Renal cortical epithelial cell (primary cell): ENCODE measurements at regions not wholly inside any gene's neighbourhood (a gene's known extent, or its start where the extent isn't known, plus 50 kb on each side); places are given as distances from the start of the nearest gene placed in this dataset.
A peak's percentile ranks its signal among the peaks of the same experiment; 100 is the strongest.
"Not testable (repeated sequence)": the region's sequence is repeated elsewhere in the genome, so short reads cannot be mapped to it uniquely, and the experiment has no call there.

Experiments used
- DNase-seq: peaks from one replicate; pipeline ENCODE4 v3.0.0-alpha.2; 2011; ENCODE audit warnings: low read depth

DNA sequence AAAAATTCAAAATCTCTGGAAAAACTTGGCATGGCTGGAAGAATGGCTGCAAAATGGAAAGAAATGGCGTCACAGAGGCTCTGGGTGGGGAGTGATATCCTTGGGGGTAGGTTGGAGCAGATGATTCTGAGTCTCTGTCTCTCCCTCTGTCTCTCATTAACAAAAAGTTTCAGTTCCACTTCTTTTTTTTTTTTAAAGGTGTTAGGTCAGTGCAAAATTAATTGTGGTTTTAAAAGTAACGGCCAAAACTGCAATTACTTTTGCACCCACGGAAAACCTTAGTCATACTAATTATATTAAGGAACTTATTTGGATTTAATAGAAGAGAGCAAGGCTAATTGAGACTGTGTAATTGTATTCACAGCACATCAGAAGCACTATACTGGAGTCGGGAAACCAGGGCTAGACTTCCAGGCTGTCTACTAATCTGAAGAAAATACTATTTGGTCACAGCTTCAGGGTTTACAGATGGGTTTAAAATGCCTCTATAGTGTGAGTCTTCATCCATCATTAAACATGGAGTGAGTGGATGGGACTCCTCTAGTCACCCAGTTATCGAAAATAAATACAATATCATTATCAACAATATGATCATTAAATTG, 289.1 kb upstream of the PLD5 start:
- DNase-seq: no peak

DNA sequence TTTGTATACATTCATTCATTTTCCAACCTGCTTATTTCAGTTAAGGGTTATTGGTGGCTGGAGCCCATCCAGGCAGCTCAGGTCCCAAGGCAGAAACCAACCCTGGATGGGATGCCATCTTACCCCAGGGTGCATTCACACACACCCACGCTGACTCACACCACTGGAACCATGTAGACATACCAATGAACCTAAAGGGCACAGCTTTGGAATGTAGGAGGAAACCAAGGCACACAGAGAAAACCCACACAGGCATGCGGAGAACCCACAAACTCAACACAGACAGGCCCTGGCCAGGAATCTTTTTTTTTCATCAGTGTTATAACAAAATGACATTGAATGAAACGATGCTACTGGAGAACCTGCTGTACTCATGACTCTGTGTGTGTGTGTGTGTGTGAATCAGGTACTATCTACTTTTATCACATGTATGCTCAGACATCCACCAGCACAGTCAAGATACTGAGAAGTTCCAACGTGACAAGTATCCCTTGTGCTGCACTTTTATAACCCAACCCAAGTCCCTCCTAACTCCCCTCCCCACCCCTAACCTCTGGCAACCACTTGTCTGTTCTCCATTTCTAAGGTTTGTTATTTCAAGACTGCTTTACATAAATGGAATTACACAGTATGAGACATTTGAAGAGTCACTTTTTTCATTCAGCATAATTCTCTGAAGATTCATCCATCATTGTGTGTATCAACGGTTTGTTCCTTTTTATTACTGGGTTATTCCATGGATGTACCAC, 286.8 kb upstream of the PLD5 start:
- DNase-seq: peak; percentile 6

DNA sequence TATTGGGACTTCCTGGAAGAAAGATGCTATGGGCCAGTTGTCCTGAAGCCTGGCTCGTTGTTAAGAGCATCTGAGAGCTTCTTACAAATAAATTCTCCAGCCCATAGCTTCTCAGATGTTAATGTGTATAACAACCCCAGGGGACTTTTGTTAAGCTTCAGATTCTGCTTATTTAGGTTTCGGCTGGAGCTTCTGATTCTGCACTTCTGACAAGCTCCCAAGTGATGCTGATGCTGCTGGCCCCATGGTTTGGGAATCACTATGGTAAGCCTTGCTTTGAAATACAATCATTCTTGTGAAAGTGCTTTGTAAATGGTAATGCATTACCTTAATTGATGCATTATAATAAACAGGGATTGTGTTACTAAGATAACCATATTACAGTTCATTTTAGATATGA, 281.8 kb upstream of the PLD5 start:
- DNase-seq: no peak

DNA sequence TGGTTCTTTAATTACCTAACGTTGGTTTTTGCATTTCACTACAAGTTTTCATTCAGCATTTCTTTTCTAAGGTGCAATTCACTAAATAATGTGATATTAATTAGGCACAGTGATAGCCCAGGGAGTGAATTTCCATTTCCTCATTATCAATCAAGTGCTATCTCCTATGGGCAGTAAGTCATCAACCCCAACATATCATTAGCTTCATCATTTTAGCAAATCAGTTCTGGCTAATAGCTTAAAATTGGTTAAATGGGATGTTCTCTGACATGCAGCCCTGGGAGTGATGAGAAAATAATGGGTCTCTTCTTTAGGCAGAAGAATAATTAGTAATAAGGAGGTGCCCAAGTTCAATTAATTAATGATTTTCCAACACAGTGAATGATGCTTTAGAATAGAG, 280.9 kb upstream of the PLD5 start:
- not testable (repeated sequence) for DNase-seq

DNA sequence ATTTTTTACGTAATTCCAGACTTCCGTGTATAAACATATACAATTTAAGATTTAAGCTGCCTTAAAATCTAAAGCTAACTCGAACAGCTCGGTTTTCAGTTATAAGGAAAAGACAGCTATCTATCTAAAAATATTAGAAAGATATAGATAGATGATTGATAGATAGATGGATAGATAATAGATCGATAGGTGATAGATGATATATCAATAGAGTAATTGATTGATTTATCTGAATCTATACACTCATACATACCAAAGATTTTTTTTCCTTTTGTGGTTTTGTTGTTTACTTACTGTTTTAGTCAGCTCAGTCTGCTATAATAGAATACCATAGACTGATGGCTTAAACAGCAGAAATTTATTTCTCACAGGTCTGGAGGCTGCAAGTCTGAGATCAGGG, 278.5 kb upstream of the PLD5 start:
- DNase-seq: no peak

DNA sequence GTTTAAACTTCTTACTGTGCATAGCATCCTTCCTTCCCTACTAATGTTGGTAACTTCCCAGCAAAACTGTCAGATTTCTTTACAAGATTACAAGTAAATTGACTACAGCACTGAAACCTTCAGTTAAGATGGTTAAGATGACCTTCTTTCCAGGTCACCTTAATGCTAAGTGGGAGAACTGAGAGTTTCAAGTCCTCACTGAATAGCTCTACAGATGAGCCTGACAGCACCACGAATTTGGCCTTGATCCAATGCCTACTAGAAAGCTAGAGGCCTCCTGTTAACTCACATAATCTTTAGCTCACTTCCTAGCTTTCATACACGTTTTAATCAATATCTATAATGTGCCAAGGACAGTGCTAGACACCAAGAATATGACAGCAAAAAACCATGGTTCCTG, 276.0 kb upstream of the PLD5 start:
- DNase-seq: no peak

DNA sequence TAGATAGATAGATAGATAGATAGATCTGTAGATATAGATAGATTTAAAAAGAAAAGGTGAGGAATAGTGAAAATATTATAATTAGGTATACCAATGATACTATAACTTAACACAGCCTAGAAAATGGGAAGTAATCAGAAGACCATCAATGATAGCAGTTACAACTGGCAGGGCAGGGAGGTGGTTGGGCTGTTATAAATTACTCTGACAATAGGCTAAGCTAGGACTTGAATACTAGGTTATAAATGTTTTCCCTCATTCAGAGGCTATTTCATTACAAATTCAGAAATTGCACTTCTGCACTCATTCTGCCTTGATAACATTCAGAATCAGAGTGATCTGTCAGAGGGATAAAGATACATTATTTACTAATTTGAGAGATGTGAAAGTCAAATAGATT, 273.4 kb upstream of the PLD5 start:
- no peak for DNase-seq

DNA sequence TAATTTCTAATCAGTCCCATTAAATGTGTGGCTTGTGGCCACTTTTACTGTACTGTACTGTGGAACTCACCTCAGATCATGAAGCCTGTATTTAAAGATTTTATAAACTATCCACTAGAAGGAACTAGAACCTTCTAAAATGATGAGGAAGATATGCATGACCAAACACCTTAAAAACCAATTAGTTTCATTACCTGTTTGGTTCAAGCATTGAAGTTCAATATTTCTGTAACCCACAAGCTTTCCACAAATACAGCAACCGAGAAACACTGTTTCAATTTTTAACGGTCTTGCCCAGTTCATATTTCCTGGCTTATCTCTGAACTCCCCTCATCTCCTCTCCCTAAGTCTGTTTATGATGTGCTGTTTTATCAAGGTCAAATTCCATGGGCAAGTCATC, 264.3 kb upstream of the PLD5 start:
- DNase-seq: no peak

DNA sequence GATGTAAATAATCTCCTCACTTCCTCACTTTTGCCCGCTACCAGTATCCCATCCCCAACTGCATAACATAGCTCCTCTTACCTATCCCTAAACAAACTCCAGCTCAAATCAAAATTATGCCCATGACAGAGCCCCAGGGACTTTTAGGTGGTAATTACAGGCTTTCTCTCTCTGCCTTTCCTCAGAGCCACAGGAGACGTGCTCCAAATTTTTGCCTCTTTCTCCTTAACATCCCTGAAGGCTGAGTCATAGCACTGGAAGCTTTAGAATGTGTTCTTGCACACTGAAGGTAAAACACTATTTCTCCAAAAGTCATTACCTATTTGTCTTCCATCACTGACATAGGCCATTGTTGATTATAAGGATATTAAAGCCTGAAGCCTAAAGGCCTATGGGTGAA, 263.5 kb upstream of the PLD5 start:
- DNase-seq: no peak

DNA sequence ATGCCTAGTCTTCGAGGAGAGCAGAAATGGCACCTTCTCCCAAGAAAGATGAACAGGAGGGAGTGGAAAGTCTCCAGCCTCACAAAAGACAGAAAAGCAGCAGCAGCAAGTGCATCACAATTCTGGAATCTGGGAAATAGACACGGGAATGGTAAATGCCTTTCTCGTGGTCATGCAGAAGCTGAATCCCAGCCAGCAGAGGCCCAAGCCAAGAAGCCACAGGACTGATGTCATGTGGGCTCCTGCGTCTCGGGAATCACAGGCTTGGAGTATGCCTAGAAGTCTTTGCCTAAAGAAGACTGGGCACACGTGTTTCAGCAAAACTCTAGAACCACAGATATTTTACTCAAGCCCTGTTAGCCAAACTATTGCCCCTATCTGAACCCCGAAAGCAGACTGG, 260.3 kb upstream of the PLD5 start:
- no peak for DNase-seq

DNA sequence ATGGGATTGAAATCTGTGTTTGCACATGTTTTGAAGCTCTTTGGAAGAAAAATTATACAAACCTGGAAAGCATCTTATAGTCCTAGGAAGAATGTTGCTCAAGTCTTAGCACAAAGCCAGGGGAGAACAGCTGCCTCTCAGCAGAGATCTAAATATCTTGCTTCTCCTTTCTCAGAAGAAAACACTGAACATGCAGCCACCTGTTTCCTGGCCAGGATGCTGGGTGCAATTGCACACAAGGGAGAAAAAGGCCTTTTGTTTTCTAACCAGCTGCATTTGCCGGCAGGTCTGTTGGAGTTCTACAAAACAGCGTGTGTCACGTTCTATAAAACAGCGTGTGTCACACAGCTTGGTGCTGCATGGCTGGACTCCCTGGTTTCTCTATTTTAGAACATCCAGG, 259.6 kb upstream of the PLD5 start:
- no peak for DNase-seq

DNA sequence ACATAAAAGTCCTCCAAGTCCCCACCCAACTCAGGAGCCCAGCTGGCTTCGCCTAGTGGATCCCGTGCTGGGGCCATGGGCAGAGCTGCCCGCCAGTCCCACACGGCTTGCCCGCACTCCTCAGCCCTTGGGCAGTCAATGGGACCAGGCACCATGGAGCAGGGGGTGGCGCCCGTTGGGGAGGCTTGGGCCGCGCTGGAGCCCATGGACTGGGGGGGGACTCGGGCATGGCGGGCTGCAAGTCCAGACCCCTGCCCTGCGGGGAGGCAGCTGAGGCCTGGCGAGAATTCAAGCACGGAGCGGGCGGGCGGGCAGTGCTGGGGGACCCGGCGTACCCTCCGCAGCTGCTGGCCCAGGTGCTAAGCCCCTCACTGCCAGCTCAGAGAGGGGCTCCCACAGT, 249.8 kb upstream of the PLD5 start:
- DNase-seq: no peak

DNA sequence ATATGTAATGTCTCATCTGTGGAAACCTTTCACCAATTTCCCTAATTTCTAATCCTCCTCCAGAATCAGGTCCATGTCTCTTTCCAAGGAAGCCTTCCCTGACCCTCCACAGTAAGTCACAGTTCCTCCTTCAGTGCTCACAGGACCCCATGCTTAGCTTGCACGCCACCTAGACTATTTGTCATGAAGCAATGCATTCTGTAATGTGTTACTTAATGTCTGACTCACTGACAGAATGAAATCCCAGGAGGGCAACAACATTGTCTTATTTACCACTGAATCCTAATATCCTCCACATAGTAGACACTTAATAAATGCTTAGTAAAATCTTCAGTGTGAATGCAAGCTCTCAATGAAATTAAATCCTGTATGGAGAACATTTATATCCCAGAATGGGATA, 245.9 kb upstream of the PLD5 start:
- peak; percentile 24 for DNase-seq

DNA sequence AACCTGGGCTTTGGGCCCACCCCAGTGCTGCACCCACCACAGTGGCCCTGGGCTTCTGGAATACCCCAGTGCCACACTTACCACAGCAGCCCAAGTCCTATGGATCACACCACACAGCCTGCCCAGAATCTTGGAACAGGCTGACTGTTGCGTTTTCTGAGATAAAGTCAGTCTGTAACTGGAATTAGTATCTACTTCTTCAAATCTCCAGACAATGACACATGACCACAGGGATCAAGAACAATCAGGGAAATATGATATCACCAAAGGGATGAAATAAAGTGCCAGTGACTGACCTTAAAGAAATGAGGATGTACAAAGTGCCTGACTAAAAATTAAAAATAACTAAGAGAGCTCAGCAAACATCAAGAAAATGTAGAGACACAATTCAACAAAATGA, 239.7 kb upstream of the PLD5 start:
- no peak for DNase-seq

DNA sequence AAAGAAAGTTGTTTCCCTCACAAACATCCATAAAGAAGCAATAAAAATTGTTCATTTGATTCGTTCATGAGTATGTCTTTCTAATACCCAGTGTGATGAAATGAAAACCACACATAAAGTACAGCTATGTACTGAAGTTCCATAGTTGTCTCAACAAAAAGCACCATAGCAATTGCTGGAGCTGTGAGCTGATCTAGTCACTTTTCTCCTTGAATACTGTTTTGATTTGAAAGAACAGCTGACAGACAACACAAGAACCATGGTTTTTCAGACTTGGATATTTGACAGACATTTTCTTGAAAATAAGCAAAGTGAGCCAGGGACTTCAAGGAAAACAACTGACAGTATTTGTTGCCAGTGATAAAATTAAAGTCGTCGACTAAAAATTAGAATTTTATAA, 237.1 kb upstream of the PLD5 start:
- DNase-seq: no peak

DNA sequence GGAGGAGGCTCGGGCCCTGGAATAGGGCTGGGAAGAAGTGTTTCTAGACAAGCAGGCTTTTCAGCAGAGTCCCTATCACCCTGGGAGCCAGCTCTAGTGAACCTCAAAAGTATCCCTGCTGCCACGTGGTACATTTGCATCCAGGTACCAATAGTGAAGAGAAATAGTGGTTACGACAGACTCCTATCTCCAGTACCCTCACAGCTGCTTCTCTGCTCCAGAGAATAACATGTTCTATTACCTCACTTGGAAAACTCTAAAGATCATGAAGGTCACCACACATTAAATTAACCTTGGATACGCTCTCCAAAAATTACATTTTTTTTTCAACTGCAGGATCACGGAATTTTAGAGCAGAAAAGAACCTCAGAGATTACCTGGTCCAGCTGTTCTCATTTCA, 230.4 kb upstream of the PLD5 start:
- no peak for DNase-seq

DNA sequence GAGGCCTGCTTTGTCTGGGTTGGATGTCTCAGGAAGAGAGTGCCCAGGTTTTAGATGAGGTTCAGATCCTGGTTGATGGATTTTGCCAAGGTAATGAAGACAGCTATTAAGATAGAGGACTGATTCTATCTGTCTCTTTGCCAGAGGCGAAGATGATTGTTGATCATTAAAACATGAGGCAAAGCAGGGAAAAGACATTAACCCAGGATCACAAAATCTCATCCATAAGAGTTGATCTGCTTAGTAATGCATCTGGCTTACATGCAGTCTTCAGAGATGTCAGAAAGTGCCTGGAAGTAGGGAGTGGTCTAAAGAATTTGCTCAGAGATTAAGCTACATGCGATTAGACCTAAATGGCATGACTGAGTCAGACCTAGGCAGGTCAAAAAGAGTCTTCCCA, 229.6 kb upstream of the PLD5 start:
- DNase-seq: no peak

DNA sequence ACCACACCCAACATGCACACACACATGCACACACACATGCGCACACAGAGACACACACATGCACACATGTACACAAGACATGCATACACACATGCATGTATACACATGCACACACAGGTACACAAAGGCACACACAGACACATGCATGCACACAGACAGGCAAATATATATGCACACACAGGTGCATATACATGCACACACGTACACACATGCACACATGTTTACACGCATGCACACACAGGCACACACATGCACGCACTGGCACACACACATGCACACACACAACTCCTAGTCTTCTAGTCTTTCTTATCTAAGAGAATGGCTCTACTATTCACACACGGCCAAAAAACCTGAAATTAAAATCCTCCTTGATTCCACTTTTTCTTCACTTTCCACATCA, 222.7 kb upstream of the PLD5 start:
- DNase-seq: no peak

DNA sequence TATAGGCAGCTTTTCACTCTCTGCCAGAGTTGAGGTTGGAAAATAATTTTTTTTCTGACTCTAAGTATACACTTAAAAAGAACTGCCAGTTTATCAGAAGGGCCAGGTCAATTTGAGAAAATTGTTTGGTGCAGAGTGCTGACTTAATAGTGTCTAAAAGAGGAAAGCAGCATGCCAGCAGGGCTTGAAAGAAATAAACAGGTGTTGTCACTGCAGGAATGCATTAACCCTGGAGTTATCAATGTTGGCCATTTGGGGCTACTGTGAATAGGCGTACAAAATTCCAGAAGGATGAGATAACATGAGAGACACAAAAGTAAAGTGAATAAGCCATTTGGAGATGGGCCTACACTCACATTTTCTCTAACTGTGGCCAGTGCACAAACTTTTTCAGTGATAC, 220.6 kb upstream of the PLD5 start:
- DNase-seq: no peak

DNA sequence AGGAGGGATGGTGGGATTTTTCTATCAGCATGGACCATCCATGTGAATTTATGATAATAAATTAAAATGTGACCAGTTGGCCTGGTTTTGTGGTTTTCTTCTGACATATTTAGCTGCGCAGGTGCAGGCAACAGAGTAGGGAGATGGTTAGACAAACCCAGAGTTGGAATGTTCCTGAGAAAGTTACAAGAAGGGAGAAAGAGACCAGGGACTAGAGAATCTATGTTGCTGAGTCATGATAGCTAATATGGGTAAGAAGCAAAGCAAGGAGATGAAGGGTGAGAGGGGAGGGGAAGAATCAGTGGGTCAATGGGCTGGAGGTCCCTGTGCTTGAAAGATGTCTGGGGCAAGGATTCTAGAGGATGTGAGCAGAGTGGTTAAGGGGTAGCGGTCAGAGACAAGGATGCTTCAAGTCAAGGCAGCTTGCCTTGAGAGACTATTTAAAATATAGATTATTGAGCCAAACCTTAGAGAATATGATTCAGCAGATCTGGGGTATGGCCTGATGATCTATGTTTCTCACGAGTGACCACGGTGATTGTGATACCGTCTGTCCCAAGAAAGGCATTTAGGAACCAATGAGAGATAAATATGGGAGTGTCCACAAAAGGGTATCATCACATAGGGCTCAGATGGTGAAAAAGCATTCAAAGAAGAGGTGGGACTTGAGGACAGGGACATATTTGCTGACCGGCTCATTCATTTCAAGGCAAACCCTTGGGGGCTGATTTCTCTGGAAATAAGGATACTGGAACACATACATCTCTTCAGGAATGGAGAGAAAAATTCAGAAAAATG, 219.7 kb upstream of the PLD5 start:
- no peak for DNase-seq

DNA sequence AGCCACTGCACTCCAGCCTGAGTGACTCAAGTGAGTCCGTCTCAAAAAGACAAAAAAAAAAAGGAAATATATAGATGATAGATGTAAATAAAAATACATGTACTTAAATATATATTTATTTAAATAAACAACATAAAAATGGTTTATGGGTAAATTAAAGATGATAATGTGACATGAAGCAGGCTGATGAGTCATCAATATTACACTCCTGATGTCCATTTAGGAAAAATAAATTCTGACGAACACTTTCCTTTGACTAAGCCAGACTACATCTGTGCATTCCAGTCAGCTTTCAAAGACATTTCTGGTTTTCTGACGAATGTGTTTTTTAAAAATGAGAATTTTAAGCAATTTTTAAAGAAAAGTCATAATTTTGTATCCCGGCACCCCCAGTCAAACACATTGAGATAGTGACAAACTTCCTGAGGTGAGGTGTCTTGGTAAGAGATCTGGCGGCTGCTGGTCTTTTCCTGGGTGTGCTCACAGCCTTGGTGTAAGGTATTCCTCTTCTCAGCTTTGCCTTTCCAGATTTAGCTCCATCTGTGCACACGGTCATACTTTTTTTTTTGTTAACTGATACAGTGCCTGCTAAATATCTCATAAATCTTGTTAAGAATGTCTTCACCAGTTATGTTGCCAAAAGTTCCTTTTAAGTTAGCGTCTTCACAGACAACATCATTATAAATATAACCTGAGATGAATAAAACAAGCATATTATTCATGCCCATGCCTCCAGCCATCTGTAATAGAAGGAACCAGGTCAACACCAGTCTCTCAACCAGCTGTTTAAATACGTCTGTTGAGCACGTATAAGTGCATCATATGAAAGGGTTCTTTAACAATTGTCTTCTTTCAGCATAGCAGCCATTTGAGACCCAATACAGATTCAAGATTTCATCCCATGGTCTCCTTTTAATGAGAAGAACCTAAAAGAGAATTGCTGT, 214.5 kb upstream of the PLD5 start:
- DNase-seq: no peak

DNA sequence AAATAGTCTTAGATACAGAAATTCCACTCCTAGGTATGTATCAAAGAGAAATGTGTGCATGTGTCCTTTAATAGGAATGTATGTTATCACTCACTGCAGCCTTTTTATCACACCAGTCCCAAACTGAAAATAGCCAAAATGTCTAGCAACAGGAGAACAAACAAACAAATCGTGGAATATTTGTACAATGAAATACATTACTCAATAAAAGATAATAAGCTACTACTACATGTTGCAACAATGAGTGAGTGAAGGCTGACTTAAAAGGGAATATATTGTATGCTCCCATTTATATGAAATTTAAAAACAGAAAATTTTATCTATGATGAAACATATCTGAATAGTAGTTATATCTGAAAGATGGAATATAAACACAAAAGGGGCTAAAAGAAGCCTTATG, 212.1 kb upstream of the PLD5 start:
- no peak for DNase-seq
